ENCODE measurements at regions not wholly inside any gene's neighbourhood (a gene's known extent, or its start where the extent isn't known, plus 50 kb on each side); places are given as distances from the start of the nearest gene placed in this dataset.
"Not testable (repeated sequence)": the region's sequence is repeated elsewhere in the genome, so short reads cannot be mapped to it uniquely, and the experiment has no call there.

DNA sequence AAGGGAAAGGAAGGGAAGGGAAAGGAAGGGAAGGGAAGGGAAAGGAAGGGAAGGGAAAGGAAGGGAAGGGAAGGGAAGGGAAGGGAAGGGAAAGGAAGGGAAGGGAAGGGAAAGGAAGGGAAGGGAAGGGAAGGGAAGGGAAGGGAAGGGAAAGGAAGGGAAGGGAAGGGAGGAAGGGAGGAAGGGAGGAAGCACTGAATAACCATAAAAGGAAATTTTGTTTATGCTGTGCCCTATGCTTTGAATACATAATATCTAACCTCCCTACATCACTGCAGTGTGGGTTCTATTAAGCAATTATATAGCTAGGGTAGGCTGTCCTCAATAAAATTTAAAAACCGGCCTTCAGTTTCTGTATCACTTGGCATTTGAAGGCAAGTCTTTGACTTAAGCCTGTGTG, 346.6 kb downstream of the SLC7A11 start:
- CTCF ChIA-PET; DNase-seq; H3K36me3 Mint-ChIP-seq (ENCODE audit: low read depth); intact Hi-C loops (cut with DNase I, micrococcal nuclease); H3K9me3 Mint-ChIP-seq (ENCODE audit: low read depth); H3K27me3 Mint-ChIP-seq; H3K4me1 Mint-ChIP-seq; POLR2A ChIA-PET; H3K4me3 Mint-ChIP-seq; H3K27ac Mint-ChIP-seq; ATAC-seq: not testable (repeated sequence)

DNA sequence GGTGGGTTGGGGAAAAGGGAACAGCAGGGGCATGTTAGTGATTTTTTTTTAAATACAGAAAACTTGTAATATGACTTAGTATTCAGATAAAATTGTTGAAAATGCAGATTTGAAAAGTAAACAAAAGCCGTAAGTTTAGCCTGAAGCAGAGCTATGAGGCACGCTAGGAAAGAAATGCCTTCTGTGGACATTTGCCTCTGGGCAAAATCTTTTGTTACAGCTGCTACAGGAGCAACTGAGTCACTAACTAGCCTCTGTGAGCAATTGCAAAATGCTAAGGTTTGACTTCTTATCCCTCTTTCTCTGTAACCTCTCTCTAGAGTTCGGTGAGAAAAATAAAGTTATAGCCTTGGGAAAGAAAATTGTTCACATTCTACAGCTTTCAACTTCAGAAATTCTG, 350.0 kb downstream of the SLC7A11 start:
- no peak overlapping the region for H3K4me3 Mint-ChIP-seq

DNA sequence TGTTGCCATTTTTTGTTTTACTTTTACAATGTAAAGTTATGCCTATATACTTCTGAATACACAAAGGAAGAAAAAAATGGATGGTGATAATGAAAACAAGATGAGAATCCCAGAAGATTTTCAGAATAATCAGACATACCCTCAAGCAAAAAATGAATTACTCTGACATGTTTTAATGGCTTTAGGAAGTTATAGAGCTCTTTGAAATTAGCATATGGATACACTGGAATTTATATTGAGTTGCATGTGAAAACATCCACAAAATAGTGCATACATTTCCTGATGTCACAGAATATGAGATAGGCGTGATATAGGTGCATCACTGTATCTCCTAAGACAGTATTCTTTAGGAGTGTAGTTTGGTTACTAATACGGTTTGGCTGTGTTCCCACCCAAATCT, 351.3 kb downstream of the SLC7A11 start:
- peaks cover 2% of the 10 kb centered on the region for H3K9me3 Mint-ChIP-seq (ENCODE audit: low read depth)
- DNase-seq = no peak
- no peaks in the 10 kb centered on the region for H3K4me1 Mint-ChIP-seq
- H3K4me3 Mint-ChIP-seq = no peak overlapping the region
- H3K36me3 Mint-ChIP-seq (ENCODE audit: low read depth) = no peaks in the 10 kb centered on the region
- intact Hi-C loops (cut with DNase I, micrococcal nuclease) = no loop called here
- ChIA-PET POLR2A (no interaction called here), CTCF (no interaction called here)
- no peaks in the 10 kb centered on the region for H3K27me3 Mint-ChIP-seq
- no peak for ATAC-seq
- no peak overlapping the region for H3K27ac Mint-ChIP-seq

More for the DNA sequence above, 350.0 kb downstream of the SLC7A11 start:
- H3K36me3 Mint-ChIP-seq (ENCODE audit: low read depth) = no peaks in the 10 kb centered on the region
- no peak overlapping the region for H3K27ac Mint-ChIP-seq
- no peaks in the 10 kb centered on the region for H3K4me1 Mint-ChIP-seq
- H3K9me3 Mint-ChIP-seq (ENCODE audit: low read depth) = no peaks in the 10 kb centered on the region
- POLR2A ChIA-PET = no interaction called here
- CTCF ChIA-PET = interaction anchor here (1.0 kb wide), 1 partner anchor 11 kb away, joined by 3 read pairs; no protein-coding TSS in a partner anchor
- no peaks in the 10 kb centered on the region for H3K27me3 Mint-ChIP-seq
- intact Hi-C loops (cut with DNase I, micrococcal nuclease) = no loop called here
- no peak for DNase-seq
- ATAC-seq = no peak

DNA sequence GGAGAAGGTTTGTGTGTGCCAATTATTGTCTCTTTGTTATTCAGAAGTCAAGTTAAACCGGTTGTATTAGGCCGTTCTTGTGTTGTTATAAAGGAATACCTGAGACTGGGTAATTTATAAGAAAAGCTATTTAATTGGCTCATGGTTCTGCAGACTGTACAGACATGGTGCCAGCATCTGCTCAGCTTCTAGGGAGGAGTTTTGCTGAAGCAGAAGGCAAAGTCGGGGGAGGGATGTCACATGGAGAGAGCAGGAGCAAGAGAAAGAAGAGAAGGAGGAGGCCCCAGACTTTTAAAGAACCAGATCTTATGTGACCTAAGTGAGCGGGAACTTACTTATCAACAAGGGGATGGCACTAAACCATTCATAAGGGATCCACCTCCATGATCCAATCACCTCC, 349.3 kb upstream of the PCDH18 start:
- Mint-ChIP-seq H3K27me3 (no peaks in the 10 kb centered on the region), H3K4me3 (no peak overlapping the region), H3K27ac (no peak overlapping the region), H3K4me1 (no peaks in the 10 kb centered on the region), H3K9me3 (ENCODE audit: low read depth) (peaks cover 6% of the 10 kb centered on the region), H3K36me3 (ENCODE audit: low read depth) (no peaks in the 10 kb centered on the region)
- ATAC-seq (no peak), DNase-seq (no peak)
- ChIA-PET POLR2A (no interaction called here), CTCF (no interaction called here)
- intact Hi-C loops (cut with DNase I, micrococcal nuclease) = no loop called here

DNA sequence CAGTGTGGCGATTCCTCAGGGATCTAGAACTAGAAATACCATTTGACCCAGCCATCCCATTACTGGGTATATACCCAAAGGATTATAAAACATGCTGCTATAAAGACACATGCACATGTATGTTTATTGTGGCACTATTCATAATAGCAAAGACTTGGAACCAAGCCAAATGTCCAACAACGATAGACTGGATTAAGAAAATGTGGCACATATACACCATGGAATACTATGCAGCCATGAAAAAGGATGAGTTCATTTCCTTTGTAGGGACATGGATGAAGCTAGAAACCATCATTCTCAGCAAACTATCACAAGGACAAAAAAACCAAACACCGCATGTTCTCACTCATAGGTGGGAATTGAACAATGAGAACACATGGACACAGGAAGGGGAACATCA, 335.8 kb upstream of the PCDH18 start:
- DNase-seq; CTCF ChIA-PET; H3K27me3 Mint-ChIP-seq; H3K36me3 Mint-ChIP-seq (ENCODE audit: low read depth); H3K9me3 Mint-ChIP-seq (ENCODE audit: low read depth); intact Hi-C loops (cut with DNase I, micrococcal nuclease); ATAC-seq; H3K27ac Mint-ChIP-seq; POLR2A ChIA-PET; H3K4me1 Mint-ChIP-seq; H3K4me3 Mint-ChIP-seq: not testable (repeated sequence)

DNA sequence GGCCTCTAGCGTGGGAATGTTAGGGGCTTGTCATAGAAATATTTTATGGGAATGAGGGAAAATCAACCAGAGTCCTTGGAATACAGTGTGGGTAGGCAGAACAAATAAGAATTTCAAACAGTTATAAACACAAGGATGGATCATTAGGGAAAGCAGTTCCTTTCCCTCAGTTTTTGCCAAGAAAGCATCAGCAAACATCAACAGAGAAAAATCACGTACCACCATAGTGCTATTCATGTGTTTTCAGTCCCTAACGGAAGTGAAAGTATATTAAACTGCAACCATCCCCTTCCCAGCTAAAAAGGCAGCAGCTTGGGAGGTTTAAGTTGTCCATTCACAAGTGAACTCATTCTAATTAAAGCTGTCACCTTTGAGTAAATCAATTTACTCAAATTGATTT, 334.4 kb upstream of the PCDH18 start:
- Mint-ChIP-seq H3K27me3 (no peaks in the 10 kb centered on the region), H3K36me3 (ENCODE audit: low read depth) (no peaks in the 10 kb centered on the region), H3K27ac (no peak overlapping the region), H3K4me3 (no peak overlapping the region), H3K4me1 (no peaks in the 10 kb centered on the region), H3K9me3 (ENCODE audit: low read depth) (no peaks in the 10 kb centered on the region)
- DNase-seq (no peak), ATAC-seq (no peak)
- ChIA-PET POLR2A (no interaction called here), CTCF (no interaction called here)
- intact Hi-C loops (cut with DNase I, micrococcal nuclease) = no loop called here

DNA sequence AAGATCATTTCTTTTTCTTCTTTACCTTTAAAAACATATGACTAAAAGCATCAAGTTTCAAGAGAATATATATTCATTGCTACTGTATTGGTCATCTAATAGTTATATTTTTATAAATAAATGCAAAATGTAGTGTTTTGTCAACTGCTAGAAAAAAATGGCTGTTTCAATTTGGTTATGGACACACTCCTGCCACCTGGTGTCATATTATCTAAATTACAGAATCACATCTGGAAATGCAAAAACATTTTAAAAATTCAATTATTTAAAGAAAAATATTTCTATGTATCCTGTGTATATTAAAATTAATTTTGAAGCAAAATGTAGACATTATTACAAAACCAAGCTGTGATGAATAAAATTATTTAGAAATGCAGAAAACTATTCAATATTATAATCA, 329.4 kb upstream of the PCDH18 start:
- DNase-seq (no peak), ATAC-seq (no peak)
- Mint-ChIP-seq H3K4me1 (no peaks in the 10 kb centered on the region), H3K27me3 (no peaks in the 10 kb centered on the region), H3K36me3 (ENCODE audit: low read depth) (no peaks in the 10 kb centered on the region), H3K9me3 (ENCODE audit: low read depth) (no peaks in the 10 kb centered on the region), H3K27ac (no peak overlapping the region), H3K4me3 (no peak overlapping the region)
- ChIA-PET CTCF (no interaction called here), POLR2A (no interaction called here)
- intact Hi-C loops (cut with DNase I, micrococcal nuclease) = loop anchor here in 1 of 2 experiments (2.0 kb wide), 1 partner anchor 737 kb away; no protein-coding TSS in a partner anchor

DNA sequence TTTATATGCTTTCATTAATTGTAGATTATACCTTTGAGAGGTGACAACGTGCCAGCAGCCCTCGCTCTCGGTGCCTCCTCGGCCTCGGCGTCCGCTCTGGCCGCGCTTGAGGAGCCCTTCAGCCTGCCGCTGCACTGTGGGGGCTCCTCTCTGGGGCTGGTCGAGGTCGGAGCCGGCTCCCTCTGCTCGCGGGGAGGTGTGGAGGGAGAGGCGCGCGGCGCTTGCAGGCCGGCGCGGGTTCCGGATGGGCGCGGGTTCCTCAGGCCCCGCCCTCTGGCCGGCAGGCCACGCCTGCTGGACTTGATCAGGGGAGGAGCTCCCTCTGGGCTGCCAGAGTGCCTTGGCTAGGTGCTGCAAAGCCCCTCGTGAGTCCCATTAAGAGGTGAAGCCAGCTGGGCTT, 321.1 kb upstream of the PCDH18 start:
- Mint-ChIP-seq H3K27me3 (no peaks in the 10 kb centered on the region), H3K36me3 (ENCODE audit: low read depth) (no peaks in the 10 kb centered on the region), H3K27ac (no peak overlapping the region), H3K9me3 (ENCODE audit: low read depth) (peaks cover 13% of the 10 kb centered on the region), H3K4me3 (no peak overlapping the region), H3K4me1 (no peaks in the 10 kb centered on the region)
- ATAC-seq (no peak), DNase-seq (no peak)
- CTCF ChIA-PET = interaction anchor here (0.7 kb wide), 1 partner anchor 318 kb away, joined by 5 read pairs; no protein-coding TSS in a partner anchor
- intact Hi-C loops (cut with DNase I, micrococcal nuclease) = loop anchor here in 1 of 2 experiments (5.0 kb wide), 1 partner anchor 554 kb away; no protein-coding TSS in a partner anchor
- POLR2A ChIA-PET = no interaction called here

DNA sequence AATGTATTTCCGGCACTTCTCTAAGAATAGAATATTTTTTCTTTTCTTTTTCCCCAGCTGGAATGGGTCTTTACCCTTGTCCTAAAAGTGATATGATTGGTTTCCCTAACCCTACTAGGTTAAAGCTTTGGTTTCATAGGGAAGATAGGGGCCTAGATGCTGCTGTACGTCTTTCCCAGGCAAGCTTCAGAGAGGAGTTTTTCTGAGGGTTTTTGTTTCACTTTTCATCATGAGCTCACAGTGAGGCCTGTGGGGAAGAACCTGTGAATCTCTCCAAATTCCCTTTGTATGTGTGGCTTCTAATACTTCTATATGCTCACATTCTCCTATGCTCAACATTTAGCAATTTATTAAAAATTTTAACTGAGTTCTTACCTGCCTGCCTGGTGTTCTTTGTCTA, 320.0 kb upstream of the PCDH18 start:
- ChIA-PET POLR2A (no interaction called here), CTCF (no interaction called here)
- Mint-ChIP-seq H3K36me3 (ENCODE audit: low read depth) (no peaks in the 10 kb centered on the region), H3K4me1 (no peaks in the 10 kb centered on the region), H3K27me3 (no peaks in the 10 kb centered on the region), H3K9me3 (ENCODE audit: low read depth) (peaks cover 13% of the 10 kb centered on the region), H3K4me3 (no peak overlapping the region), H3K27ac (no peak overlapping the region)
- DNase-seq (no peak), ATAC-seq (no peak)
- intact Hi-C loops (cut with DNase I, micrococcal nuclease) = loop anchor here in 1 of 2 experiments (5.0 kb wide), 1 partner anchor 555 kb away; no protein-coding TSS in a partner anchor

DNA sequence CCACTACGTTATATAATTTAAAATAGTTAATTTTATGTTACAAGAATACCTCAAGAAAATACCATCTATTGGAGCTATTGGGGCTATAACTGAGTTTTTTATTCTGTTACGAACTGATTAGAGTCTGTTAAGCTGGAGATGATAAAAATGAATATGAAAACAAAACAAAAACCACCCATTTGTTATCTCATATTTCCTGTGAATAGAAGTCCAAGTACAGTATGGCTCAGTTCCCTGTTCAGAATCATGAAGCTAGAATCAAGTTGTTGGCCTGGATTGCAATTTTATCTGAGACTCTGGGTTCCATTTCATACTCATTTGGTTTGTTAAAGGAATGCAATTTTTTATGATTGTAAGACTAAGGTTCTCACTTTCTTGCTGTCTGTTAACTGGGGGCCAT, 319.1 kb upstream of the PCDH18 start:
- H3K4me3 Mint-ChIP-seq = no peak overlapping the region
- POLR2A ChIA-PET = no interaction called here
- intact Hi-C loops (cut with DNase I, micrococcal nuclease) = loop anchor here in 1 of 2 experiments (5.0 kb wide), 1 partner anchor 556 kb away; no protein-coding TSS in a partner anchor

DNA sequence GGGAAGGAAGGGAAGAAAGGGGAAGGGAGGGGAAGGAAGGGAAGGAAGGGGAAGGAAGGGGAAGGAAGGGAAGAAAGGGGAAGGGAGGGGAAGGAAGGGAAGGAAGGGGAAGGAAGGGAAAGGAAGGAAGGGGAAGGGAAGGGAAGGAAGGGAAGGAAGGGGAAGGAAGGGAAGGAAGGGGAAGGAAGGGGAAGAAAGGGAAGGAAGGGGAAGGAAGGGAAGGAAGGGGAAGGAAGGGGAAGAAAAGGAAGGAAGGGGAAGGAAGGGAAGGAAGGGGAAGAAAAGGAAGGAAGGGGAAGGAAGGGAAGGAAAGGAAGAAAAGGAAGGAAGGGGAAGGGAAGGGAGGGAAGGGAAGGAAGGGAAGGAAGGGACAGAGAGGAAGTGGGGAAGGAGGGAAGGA, 295.7 kb upstream of the PCDH18 start:
- POLR2A ChIA-PET = not testable (repeated sequence)

More for the DNA sequence above, 319.1 kb upstream of the PCDH18 start:
- Mint-ChIP-seq H3K27ac (no peak overlapping the region), H3K36me3 (ENCODE audit: low read depth) (no peaks in the 10 kb centered on the region), H3K4me1 (no peaks in the 10 kb centered on the region), H3K9me3 (ENCODE audit: low read depth) (peaks cover 13% of the 10 kb centered on the region), H3K27me3 (no peaks in the 10 kb centered on the region)
- DNase-seq (no peak), ATAC-seq (no peak)
- CTCF ChIA-PET = no interaction called here

DNA sequence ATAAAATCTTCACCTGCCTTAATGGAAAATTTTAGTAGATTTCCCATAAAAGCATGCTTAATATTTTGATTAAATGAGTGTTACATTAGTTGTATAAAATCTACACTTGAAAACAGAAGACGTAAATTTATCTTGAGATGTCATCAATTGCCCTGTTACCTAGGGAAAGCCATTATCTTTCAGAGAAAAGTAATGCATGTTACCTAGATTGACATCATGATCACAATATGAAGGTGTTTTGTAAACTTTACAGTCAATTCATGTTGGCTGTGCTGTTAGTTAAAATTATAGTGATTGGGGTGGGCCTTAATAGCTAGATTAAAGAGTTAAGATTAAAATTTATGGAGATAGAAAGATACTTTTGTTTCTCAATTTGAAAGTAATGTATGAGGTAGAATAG, 293.2 kb upstream of the PCDH18 start:
- ChIA-PET CTCF (no interaction called here), POLR2A (no interaction called here)
- H3K27ac Mint-ChIP-seq = no peak overlapping the region
- no peaks in the 10 kb centered on the region for H3K27me3 Mint-ChIP-seq
- no peaks in the 10 kb centered on the region for H3K4me1 Mint-ChIP-seq
- intact Hi-C loops (cut with DNase I, micrococcal nuclease) = no loop called here
- peaks cover 12% of the 10 kb centered on the region for H3K9me3 Mint-ChIP-seq (ENCODE audit: low read depth)
- DNase-seq (no peak), ATAC-seq (no peak)
- no peaks in the 10 kb centered on the region for H3K36me3 Mint-ChIP-seq (ENCODE audit: low read depth)
- no peak overlapping the region for H3K4me3 Mint-ChIP-seq

More for the DNA sequence above, 295.7 kb upstream of the PCDH18 start:
- DNase-seq; H3K4me3 Mint-ChIP-seq; H3K4me1 Mint-ChIP-seq; H3K36me3 Mint-ChIP-seq (ENCODE audit: low read depth); ATAC-seq; intact Hi-C loops (cut with DNase I, micrococcal nuclease); CTCF ChIA-PET; H3K27me3 Mint-ChIP-seq; H3K27ac Mint-ChIP-seq: not testable (repeated sequence)
- peaks cover 17% of the 10 kb centered on the region for H3K9me3 Mint-ChIP-seq (ENCODE audit: low read depth)

DNA sequence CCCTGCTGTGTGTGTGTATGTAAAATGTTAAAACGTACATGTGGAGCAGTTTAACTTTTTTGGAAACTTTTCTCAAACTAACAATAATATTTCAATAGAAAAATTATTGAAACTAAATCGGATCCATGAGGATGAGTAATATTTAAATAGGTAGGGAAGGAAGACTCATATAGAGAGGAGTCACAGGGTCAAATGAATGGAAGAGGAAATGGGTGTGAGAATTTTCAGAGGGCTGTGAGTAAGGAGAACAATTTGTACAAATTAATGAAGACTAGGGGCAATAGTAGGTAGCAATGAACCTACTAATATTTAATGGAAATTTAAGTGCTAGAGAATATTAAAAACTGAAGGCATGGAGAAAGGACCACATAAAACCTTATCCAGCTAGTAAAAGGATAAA, 290.7 kb upstream of the PCDH18 start:
- POLR2A ChIA-PET = no interaction called here

More for the DNA sequence above, 290.7 kb upstream of the PCDH18 start:
- DNase-seq = no peak
- ATAC-seq = no peak
- Mint-ChIP-seq H3K4me3 (no peak overlapping the region), H3K27ac (no peak overlapping the region), H3K4me1 (no peaks in the 10 kb centered on the region), H3K27me3 (no peaks in the 10 kb centered on the region), H3K36me3 (ENCODE audit: low read depth) (no peaks in the 10 kb centered on the region), H3K9me3 (ENCODE audit: low read depth) (peaks cover 2% of the 10 kb centered on the region)
- intact Hi-C loops (cut with DNase I, micrococcal nuclease) = loop anchor here in 1 of 2 experiments (5.0 kb wide), 1 partner anchor 859 kb away; no protein-coding TSS in a partner anchor
- CTCF ChIA-PET = no interaction called here

Measured in activated CD4-positive, alpha-beta T cell treated with anti-CD3 and anti-CD28 coated beads for 36 hours (primary cell).